ENCODE measurements at regions not wholly inside any gene's neighbourhood (a gene's known extent, or its start where the extent isn't known, plus 50 kb on each side); places are given as distances from the start of the nearest gene placed in this dataset.

DNA sequence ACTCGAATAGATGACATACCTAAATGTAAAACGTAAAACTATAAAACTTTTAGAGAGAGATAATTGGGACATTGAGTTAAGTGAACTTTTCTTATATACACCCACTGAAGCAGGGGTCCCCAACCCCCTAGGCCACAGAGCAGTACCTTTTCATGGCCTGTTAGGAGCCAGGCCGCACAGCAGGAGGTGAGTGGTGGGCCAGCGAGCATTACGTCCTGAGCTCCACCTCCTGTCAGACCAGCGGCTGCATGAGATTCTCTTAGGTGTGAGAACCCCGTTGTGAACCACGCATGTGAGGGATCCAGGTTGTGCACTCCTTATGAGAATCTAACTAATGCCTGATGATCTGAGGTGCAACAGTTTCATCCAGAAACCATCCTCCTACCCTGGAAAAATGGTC, 114.8 kb downstream of the HMX1 start:
- H3K36me3 ChIP-seq: no peaks in the 10 kb centered on the region
- intact Hi-C loops (cut with DNase I): no loop called here
- TF ChIP-seq, protein P1, sequence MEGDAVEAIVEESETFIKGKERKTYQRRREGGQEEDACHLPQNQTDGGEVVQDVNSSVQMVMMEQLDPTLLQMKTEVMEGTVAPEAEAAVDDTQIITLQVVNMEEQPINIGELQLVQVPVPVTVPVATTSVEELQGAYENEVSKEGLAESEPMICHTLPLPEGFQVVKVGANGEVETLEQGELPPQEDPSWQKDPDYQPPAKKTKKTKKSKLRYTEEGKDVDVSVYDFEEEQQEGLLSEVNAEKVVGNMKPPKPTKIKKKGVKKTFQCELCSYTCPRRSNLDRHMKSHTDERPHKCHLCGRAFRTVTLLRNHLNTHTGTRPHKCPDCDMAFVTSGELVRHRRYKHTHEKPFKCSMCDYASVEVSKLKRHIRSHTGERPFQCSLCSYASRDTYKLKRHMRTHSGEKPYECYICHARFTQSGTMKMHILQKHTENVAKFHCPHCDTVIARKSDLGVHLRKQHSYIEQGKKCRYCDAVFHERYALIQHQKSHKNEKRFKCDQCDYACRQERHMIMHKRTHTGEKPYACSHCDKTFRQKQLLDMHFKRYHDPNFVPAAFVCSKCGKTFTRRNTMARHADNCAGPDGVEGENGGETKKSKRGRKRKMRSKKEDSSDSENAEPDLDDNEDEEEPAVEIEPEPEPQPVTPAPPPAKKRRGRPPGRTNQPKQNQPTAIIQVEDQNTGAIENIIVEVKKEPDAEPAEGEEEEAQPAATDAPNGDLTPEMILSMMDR (IDR thresholded peaks at IDR 0.05): no peak
- no peak for DNase-seq
- peaks cover 0 to 13% (median 0%) of the 10 kb centered on the region in 11 donors for H3K9me3 ChIP-seq
- H3K4me1 ChIP-seq: no peaks in the 10 kb centered on the region
- WGBS, 2 donors: 52 to 56% methylated on average over 8 of the region's 8 CpGs
- no peak for ATAC-seq
- no peak overlapping the region for H3K27ac ChIP-seq
- no peak overlapping the region for H3K4me3 ChIP-seq
- peaks cover 0 to 10% (median 6%) of the 10 kb centered on the region in 7 donors for H3K27me3 ChIP-seq

DNA sequence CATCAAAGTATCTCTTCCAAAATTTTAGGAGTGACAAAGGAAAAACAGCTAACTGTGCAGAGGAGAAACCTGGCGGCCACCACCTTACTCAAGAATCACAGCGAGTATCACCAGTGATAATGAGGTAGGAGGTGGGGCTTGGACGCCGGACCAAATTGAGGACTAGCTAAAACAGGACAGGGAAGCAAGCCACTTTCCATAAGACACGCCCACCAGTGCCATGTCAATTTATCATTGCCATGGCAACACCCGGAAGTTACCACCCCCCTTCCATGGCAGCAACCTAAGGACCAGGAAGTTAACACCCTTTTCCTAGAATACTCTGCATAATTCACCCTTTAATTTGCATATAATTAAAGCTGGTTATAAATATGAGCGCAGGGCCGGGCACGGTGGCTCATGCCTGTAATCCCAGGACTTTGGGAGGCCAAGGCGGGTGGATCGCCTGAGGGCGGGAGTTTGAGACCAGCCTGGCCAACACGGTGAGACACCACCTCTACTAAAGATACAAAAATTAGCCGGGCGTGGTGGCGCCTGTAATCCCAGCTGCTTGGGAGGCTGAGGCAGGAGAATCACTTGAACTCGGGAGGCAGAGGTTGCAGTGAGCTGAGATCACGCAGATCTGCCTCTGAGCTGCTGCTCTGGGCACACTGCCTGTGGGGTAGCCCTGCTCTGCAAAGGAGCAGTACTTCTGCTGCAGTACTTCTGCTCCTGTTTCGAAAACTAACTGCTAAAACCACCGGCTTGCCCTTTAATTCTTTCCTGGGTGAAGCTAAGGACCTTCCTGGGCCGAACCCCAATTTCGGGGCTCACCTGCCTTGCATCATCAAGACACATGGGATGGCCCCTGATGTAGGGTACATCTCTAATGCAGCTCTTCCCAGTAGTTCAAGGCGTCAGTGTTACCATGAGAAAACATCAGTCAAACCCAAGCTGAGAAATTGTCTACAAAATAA, 116.7 kb downstream of the HMX1 start:
- TF ChIP-seq, protein P1 (IDR thresholded peaks at IDR 0.05): no peak
- no peak for DNase-seq
- Histone ChIP-seq H3K27me3 (peaks cover 0 to 4% (median 0%) of the 10 kb centered on the region in 7 donors), H3K36me3 (no peaks in the 10 kb centered on the region), H3K4me3 (no peak overlapping the region), H3K4me1 (no peaks in the 10 kb centered on the region), H3K27ac (no peak overlapping the region), H3K9me3 (peaks cover 0 to 13% (median 0%) of the 10 kb centered on the region in 11 donors)
- no peak for ATAC-seq
- intact Hi-C loops (cut with DNase I): no loop called here
- 89 to 91% methylated on average over 23 of the region's 23 CpGs for WGBS, 2 donors

DNA sequence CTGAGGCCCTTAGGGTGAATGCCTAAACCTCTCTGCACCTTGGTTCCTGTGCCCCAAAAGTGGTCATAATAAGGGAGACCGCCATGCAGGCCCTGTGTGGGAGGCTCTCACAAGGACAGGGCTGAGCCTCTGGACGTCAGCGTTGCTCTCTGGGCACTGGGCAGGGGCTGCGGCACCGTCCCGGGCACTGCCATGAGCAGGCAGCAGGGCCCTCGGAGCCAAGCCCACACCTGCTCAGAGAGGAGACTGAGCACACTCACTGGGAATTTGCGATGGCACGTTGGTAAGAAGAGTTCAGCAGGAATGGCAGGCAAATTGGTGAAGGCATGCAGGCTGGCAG, 123.4 kb downstream of the HMX1 start:
- intact Hi-C loops (cut with DNase I): no loop called here
- H3K4me3 ChIP-seq: no peak overlapping the region
- DNase-seq: no peak
- no peaks in the 10 kb centered on the region for H3K9me3 ChIP-seq
- WGBS, 2 donors: 90% methylated on average over 9 of the region's 9 CpGs
- TF ChIP-seq, protein P1 (IDR thresholded peaks at IDR 0.05): no peak
- peaks cover 0 to 47% (median 23%) of the 10 kb centered on the region in 7 donors for H3K27me3 ChIP-seq
- H3K27ac ChIP-seq: no peak overlapping the region
- no peak for ATAC-seq
- H3K36me3 ChIP-seq: no peaks in the 10 kb centered on the region
- no peaks in the 10 kb centered on the region for H3K4me1 ChIP-seq

DNA sequence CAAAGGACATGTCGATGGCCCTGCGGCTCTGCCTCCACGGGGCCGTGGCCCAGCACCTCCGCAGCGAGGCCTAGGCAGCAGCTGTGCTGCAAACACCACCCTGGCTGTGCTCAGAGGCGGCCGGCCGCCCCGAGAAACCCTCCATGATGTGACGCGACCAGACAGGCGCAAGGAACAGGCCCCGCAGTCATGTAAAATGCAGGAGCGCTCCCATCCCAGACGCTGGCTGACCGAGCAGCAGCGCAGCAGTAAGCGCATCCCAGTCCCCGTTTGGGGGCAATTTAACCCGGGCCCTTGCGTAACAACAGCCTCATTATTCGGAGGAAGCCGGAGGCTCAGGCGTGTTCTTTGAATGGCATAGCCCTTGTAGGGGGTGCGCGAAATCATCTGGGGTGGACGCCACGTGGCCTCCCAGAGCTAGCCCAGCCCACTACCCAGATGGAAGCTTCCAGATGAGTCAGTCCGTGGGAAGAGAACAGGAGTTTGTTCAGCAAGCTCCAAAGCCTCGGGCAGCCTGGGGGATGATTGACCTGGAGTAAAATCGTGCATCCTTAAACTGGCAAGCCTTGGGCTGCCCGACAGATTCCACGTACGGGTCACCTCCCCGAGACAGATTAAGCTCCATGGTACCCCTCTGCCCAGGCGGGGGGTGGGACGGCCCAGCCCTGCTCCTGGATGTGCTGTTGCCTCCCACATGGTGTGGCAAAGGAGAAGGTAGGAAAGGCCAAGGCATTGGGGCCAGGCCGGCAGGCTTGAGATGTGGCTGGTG, 124.0 kb downstream of the HMX1 start:
- ATAC-seq (peak in 1 of 8 donors; percentile 47), DNase-seq (no peak)
- 79 to 82% methylated on average over 39 of the region's 39 CpGs for WGBS, 2 donors
- no peak overlapping the region for H3K4me3 ChIP-seq
- TF ChIP-seq, protein P1 (IDR thresholded peaks at IDR 0.05): no peak
- H3K9me3 ChIP-seq: no peaks in the 10 kb centered on the region
- H3K27ac ChIP-seq: no peak overlapping the region
- intact Hi-C loops (cut with DNase I): no loop called here
- no peaks in the 10 kb centered on the region for H3K36me3 ChIP-seq
- H3K4me1 ChIP-seq: no peaks in the 10 kb centered on the region
- peaks cover 0 to 48% (median 23%) of the 10 kb centered on the region in 7 donors for H3K27me3 ChIP-seq

Measured in heart right ventricle (tissue), 16 donors.